Upper lobe of left lung (tissue), 4 donors: ENCODE measurements at regions not wholly inside any gene's neighbourhood (a gene's known extent, or its start where the extent isn't known, plus 50 kb on each side); places are given as distances from the start of the nearest gene placed in this dataset.
"Not testable (repeated sequence)": the region's sequence is repeated elsewhere in the genome, so short reads cannot be mapped to it uniquely, and the experiment has no call there.

Source experiments
- CTCF ChIP-seq, 6 experiments: fragments of 450-650 bp in 4 of 6; fragments of 200-600 bp in 2 of 6; sonication (generic) in 2 of 6; IDR thresholded peaks; one replicate each; pipeline ENCODE4 v1.5.1; 2016 to 2019; ENCODE audit warnings: antibody characterized with exemption in 6 of 6
- EP300 ChIP-seq, 4 donors: sonication (generic); formaldehyde crosslinking; IDR thresholded peaks; one replicate each; pipeline ENCODE4 v1.5.1; 2017; ENCODE audit warnings: antibody characterized with exemption in 4 of 4, control low read depth in 2 of 4
- POLR2AphosphoS5 ChIP-seq, 2 donors: sonication (generic); formaldehyde crosslinking; IDR thresholded peaks; one replicate each; pipeline ENCODE4 v1.5.1; 2017; ENCODE audit warnings: antibody characterized with exemption in 2 of 2

GRCh38 chr2:91525587-91525986 is 2834.1 kb downstream of the RPIA start:
- not testable (repeated sequence) for TF ChIP-seq CTCF, EP300, POLR2AphosphoS5 (IDR thresholded peaks at IDR 0.05)
